AG04450 (cell line): ENCODE measurements at regions not wholly inside any gene's neighbourhood (a gene's known extent, or its start where the extent isn't known, plus 50 kb on each side); places are given as distances from the start of the nearest gene placed in this dataset.

Experiments used
- CTCF ChIA-PET: fragments of 300-600, 350-600 bp; formaldehyde crosslinking; extraction: SDS; loops from one replicate; lab custom pipeline; 2022; ENCODE audit warnings: antibody characterized with exemption, inconsistent platforms; lab: Charles Lee
- POLR2A ChIA-PET: fragments of 350-600 bp; formaldehyde crosslinking; extraction: SDS; loops from one replicate; lab custom pipeline; 2021; ENCODE audit warnings: antibody characterized with exemption, inconsistent platforms; lab: Yijun Ruan, JAX
- DNase-seq: peaks from one replicate; pipeline ENCODE4 v3.0.0-alpha.2; 2011; ENCODE audit warnings: low read depth, low spot score
- H3K27ac ChIP-seq: one replicate; pipeline ENCODE4 v1.5.1; 2012; ENCODE audit warnings: low read depth, low read length, control low read depth
- H3K27me3 ChIP-seq: one replicate; pipeline ENCODE4 v1.6.0; 2012; ENCODE audit warnings: low read length; ENCODE audit not compliant: control insufficient read depth, insufficient read depth
- H3K4me3 ChIP-seq: 2 replicates; pipeline ENCODE4 v1.5.1; 2011; ENCODE audit warnings: mild to moderate bottlenecking, low read depth, low read length, control low read depth
- H3K9me3 ChIP-seq: 2 replicates; pipeline ENCODE4 v1.5.1; 2012; ENCODE audit warnings: low read length; ENCODE audit not compliant: control insufficient read depth, insufficient read depth
- CTCF ChIP-seq: IDR thresholded peaks from 2 replicates; pipeline ENCODE4 v1.5.1; 2011; ENCODE audit warnings: low read depth, low read length, control low read depth, inconsistent platforms

- Histone ChIP-seq H3K4me3 (no peak overlapping the region), H3K9me3 (no peaks in the 10 kb centered on the region), H3K27me3 (no peaks in the 10 kb centered on the region), H3K27ac (no peak overlapping the region)
- ChIA-PET POLR2A (no interaction called here), CTCF (interaction anchor here (0.7 kb wide), 1 partner anchor 159 kb away, joined by 4 read pairs; no protein-coding TSS in a partner anchor)
- TF ChIP-seq CTCF = no peak
- DNase-seq = no peak
Measured at GRCh38 chr3:159221335-159221734, 419.5 kb downstream of the MFSD1 start.

GRCh38 chr3:159229116-159229680 lies 427.3 kb downstream of the MFSD1 start:
- no peak overlapping the region for H3K27ac ChIP-seq
- ChIA-PET POLR2A (no interaction called here), CTCF (no interaction called here)
- H3K27me3 ChIP-seq = no peaks in the 10 kb centered on the region
- H3K9me3 ChIP-seq = peaks cover 2% of the 10 kb centered on the region; the same call in 1 of the 2 replicates
- TF ChIP-seq CTCF = no peak
- H3K4me3 ChIP-seq = no peak overlapping the region
- no peak for DNase-seq

- no peak overlapping the region for H3K4me3 ChIP-seq
- CTCF ChIA-PET = no interaction called here
- H3K27me3 ChIP-seq = no peaks in the 10 kb centered on the region
- TF ChIP-seq CTCF = no peak
- no peak for DNase-seq
- no peak overlapping the region for H3K27ac ChIP-seq
- peaks cover 2% of the 10 kb centered on the region; the same call in 1 of the 2 replicates for H3K9me3 ChIP-seq
- POLR2A ChIA-PET = no interaction called here
Measured at GRCh38 chr3:159232966-159233365, 431.1 kb downstream of the MFSD1 start.

- H3K27ac ChIP-seq = no peak overlapping the region
- no peak for TF ChIP-seq CTCF
- no peaks in the 10 kb centered on the region for H3K27me3 ChIP-seq
- POLR2A ChIA-PET = no interaction called here
- H3K4me3 ChIP-seq = no peak overlapping the region
- DNase-seq = no peak
- CTCF ChIA-PET = no interaction called here
- no peaks in the 10 kb centered on the region for H3K9me3 ChIP-seq
Measured at GRCh38 chr3:159233734-159234133, 431.9 kb downstream of the MFSD1 start.

- no peak for TF ChIP-seq CTCF
- no peak for DNase-seq
- H3K27ac ChIP-seq = no peak overlapping the region
- ChIA-PET POLR2A (no interaction called here), CTCF (no interaction called here)
- no peaks in the 10 kb centered on the region for H3K27me3 ChIP-seq
- H3K4me3 ChIP-seq = no peak overlapping the region
- H3K9me3 ChIP-seq = no peaks in the 10 kb centered on the region
Measured at GRCh38 chr3:159234306-159234705, 432.5 kb downstream of the MFSD1 start.
